ENCODE measurements at regions not wholly inside any gene's neighbourhood (a gene's known extent, or its start where the extent isn't known, plus 50 kb on each side); places are given as distances from the start of the nearest gene placed in this dataset.

DNA sequence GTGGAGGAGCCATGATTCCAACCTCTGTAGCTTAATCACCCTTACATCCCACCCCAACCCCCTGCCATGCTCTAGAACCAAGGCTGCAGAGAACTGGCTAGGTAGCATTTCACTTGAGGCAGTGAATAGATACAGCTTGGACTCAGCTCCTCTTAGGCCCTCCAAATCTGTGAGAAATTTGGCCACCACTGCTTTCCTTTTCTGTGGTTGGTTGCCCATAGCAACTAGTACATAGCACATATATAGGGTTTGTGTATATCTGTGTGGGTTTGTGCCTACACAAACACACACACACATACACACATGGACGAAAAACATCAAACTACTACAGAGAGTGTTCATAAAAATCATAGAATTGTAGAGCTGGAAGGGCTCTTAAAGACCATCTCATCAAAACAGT is 52.0 kb upstream of the CCDC160 start:
- TF ChIP-seq CTCF (conservative IDR thresholded peaks at IDR 0.05) (no peak), ZFX (IDR thresholded peaks at IDR 0.05) (no peak)

All from C4-2B (cell line).